Nephron (organoid): ENCODE measurements at regions not wholly inside any gene's neighbourhood (a gene's known extent, or its start where the extent isn't known, plus 50 kb on each side); places are given as distances from the start of the nearest gene placed in this dataset.

ENCODE experiments used
- H3K27ac Mint-ChIP-seq, 3 experiments: 2 replicates each; pipeline ENCODE4 v1.8.0; 2020; ENCODE audit warnings: mixed read lengths in 3 of 3, mild to moderate bottlenecking in 2 of 3, moderate library complexity in 1 of 3
- H3K27me3 Mint-ChIP-seq: 2 replicates; pipeline ENCODE4 v1.8.0; 2021; ENCODE audit warnings: low read depth, mild to moderate bottlenecking, moderate library complexity, mixed read lengths
- H3K36me3 Mint-ChIP-seq: 2 replicates; pipeline ENCODE4 v1.8.0; 2020; ENCODE audit warnings: low read depth, mixed read lengths
- H3K4me1 Mint-ChIP-seq: 2 replicates; pipeline ENCODE4 v1.8.0; 2020; ENCODE audit warnings: mixed read lengths
- H3K4me3 Mint-ChIP-seq, 3 experiments: 2 replicates each; pipeline ENCODE4 v1.8.0; 2020; ENCODE audit warnings: mild to moderate bottlenecking in 3 of 3, mixed read lengths in 3 of 3, moderate library complexity in 2 of 3
- H3K9me3 Mint-ChIP-seq: 2 replicates; pipeline ENCODE4 v1.8.0; 2020; ENCODE audit warnings: mixed read lengths
- TF ChIP-seq, protein P1 (sequence below), 3 experiments: fragments of 200-600 bp; sonication (generic); IDR thresholded peaks; one replicate each; pipeline ENCODE4 v1.5.0; 2021; ENCODE audit warnings: antibody characterized with exemption in 3 of 3; ENCODE audit not compliant: unreplicated experiment in 3 of 3

DNA sequence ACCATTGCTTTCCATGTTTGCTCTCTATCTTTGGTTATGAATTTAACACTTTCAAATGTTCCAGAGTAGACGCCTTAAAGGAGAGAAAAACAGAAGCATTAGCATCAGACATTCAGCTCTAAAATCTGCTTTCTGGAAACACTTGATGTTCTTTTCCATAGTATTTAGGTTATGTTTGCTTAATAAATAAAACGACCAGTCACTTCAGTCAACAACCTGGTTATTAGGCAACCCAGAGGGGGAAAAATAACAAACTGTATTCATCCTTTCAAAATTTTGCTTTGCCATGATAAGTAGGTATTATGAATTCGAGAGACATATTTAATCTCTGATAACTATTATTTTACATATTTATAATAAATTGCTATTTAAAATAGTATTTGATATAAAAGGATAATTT is 1044.7 kb downstream of the CDH9 start:
- TF ChIP-seq, protein P1, sequence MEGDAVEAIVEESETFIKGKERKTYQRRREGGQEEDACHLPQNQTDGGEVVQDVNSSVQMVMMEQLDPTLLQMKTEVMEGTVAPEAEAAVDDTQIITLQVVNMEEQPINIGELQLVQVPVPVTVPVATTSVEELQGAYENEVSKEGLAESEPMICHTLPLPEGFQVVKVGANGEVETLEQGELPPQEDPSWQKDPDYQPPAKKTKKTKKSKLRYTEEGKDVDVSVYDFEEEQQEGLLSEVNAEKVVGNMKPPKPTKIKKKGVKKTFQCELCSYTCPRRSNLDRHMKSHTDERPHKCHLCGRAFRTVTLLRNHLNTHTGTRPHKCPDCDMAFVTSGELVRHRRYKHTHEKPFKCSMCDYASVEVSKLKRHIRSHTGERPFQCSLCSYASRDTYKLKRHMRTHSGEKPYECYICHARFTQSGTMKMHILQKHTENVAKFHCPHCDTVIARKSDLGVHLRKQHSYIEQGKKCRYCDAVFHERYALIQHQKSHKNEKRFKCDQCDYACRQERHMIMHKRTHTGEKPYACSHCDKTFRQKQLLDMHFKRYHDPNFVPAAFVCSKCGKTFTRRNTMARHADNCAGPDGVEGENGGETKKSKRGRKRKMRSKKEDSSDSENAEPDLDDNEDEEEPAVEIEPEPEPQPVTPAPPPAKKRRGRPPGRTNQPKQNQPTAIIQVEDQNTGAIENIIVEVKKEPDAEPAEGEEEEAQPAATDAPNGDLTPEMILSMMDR (IDR thresholded peaks at IDR 0.05; ENCODE audit: unreplicated experiment in 3 of 3), result no peak
- no peak overlapping the region for H3K27ac Mint-ChIP-seq
- no peaks in the 10 kb centered on the region for H3K27me3 Mint-ChIP-seq
- H3K4me1 Mint-ChIP-seq, result no peaks in the 10 kb centered on the region
- no peaks in the 10 kb centered on the region for H3K9me3 Mint-ChIP-seq
- no peak overlapping the region for H3K4me3 Mint-ChIP-seq
- no peaks in the 10 kb centered on the region for H3K36me3 Mint-ChIP-seq

DNA sequence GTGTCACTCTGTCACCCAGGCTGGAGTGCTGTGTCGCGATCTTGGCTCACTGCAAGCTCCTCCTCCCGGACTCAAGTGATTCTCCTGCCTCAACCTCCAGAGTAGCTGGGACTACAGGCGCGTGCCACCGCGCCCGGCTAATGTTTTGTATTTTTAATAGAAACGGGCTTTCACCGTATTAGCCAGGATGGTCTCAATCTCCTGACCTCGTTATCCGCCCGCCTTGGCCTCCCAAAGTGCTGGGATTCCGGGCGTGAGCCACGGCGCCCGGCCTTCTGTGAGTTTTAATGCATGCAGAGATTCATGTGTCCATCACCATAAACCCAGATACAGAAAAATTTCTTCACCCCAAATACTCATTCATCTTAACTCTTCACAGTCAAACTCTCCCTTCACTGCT is 1046.7 kb downstream of the CDH9 start:
- no peaks in the 10 kb centered on the region for H3K9me3 Mint-ChIP-seq
- H3K27me3 Mint-ChIP-seq, result no peaks in the 10 kb centered on the region
- H3K27ac Mint-ChIP-seq, result no peak overlapping the region
- H3K36me3 Mint-ChIP-seq, result no peaks in the 10 kb centered on the region
- no peaks in the 10 kb centered on the region for H3K4me1 Mint-ChIP-seq
- H3K4me3 Mint-ChIP-seq, result no peak overlapping the region
- TF ChIP-seq, protein P1 (IDR thresholded peaks at IDR 0.05; ENCODE audit: unreplicated experiment in 3 of 3), result no peak

DNA sequence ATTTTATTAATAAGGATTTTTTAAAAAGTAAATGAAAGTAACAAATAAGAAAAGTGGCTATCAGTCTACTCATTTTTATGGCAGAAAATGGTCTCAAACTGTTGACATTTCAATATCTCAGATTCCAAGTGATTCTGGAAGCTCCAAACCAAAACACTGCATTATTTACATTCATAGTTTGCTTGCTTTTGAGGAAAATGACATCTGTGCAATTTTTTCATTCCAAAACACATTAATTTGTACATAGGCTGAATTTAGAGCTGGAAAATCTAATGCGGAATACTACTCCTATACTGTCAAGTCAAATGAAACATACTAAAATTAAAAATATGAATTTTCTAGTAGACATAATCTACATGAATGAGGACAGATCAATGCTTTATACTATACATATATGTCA is 1047.6 kb downstream of the CDH9 start:
- Mint-ChIP-seq H3K27me3 (no peaks in the 10 kb centered on the region), H3K4me3 (no peak overlapping the region), H3K36me3 (no peaks in the 10 kb centered on the region), H3K9me3 (no peaks in the 10 kb centered on the region), H3K4me1 (no peaks in the 10 kb centered on the region), H3K27ac (no peak overlapping the region)
- TF ChIP-seq, protein P1 (IDR thresholded peaks at IDR 0.05; ENCODE audit: unreplicated experiment in 3 of 3), result no peak

DNA sequence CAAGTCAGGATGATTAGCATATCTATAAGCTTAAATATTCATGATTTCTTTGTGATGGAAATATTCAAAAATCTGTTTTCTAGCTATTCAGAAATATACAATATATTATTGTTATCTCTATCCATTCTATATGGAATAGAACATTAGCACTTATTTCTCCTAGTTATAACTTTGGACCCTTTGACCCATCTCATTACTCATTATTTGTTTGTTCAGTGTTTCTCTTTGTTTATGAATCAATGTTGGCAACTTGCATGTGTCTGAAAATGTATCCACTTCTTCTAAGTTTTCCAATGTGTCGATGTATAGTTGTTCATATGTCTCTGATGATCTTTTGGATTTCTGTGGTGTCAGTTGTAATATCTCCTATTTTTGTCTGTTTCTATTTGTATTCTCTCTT is 1059.3 kb downstream of the CDH9 start:
- TF ChIP-seq, protein P1 (IDR thresholded peaks at IDR 0.05; ENCODE audit: unreplicated experiment in 3 of 3), result no peak
- Mint-ChIP-seq H3K27me3 (no peaks in the 10 kb centered on the region), H3K4me1 (no peaks in the 10 kb centered on the region), H3K9me3 (no peaks in the 10 kb centered on the region), H3K27ac (no peak overlapping the region), H3K4me3 (no peak overlapping the region), H3K36me3 (no peaks in the 10 kb centered on the region)

DNA sequence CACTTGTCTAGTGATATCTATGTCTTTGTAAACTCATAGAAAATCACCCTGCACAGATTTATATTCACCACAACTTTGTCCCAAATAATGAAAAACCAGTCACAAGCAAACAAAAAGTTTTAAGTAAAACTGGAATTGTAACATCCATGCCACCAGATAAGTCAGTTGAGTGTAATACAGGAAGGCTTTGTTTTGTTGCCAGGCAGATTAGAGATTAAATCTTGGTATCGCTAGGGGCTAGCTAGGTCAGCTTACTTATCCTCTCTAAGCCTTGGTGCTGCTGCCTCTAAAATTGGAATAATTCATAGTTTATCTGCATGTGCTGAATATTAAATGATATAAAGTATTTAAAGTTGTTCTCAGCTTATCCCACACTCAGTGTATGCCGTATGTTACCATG is 1062.5 kb downstream of the CDH9 start:
- H3K36me3 Mint-ChIP-seq, result no peaks in the 10 kb centered on the region
- no peaks in the 10 kb centered on the region for H3K9me3 Mint-ChIP-seq
- H3K4me1 Mint-ChIP-seq, result no peaks in the 10 kb centered on the region
- no peaks in the 10 kb centered on the region for H3K27me3 Mint-ChIP-seq
- no peak overlapping the region for H3K4me3 Mint-ChIP-seq
- TF ChIP-seq, protein P1 (IDR thresholded peaks at IDR 0.05; ENCODE audit: unreplicated experiment in 3 of 3), result no peak
- no peak overlapping the region for H3K27ac Mint-ChIP-seq

DNA sequence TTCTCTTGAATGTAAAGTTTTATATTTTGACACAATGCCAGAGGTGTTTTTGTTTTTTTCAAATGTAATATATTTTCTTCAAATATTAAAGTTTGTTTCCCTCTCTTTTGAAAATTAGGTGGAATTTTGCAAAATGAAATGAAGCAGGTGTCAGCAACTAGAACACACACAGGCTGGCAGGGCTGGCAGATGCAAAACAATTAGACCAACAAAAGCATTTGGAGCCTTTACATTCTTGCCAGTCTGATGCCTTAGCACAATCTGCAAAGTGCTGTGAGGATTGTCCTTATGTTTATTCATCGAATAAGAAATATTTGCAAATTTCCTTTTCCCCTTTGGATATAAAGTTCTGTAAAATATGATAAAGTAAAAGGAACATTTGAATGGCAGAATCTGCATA is 1063.9 kb downstream of the CDH9 start:
- Mint-ChIP-seq H3K27ac (no peak overlapping the region), H3K27me3 (no peaks in the 10 kb centered on the region), H3K9me3 (no peaks in the 10 kb centered on the region), H3K4me1 (no peaks in the 10 kb centered on the region), H3K4me3 (no peak overlapping the region), H3K36me3 (no peaks in the 10 kb centered on the region)
- TF ChIP-seq, protein P1 (IDR thresholded peaks at IDR 0.05; ENCODE audit: unreplicated experiment in 3 of 3), result no peak
